ENCODE measurements at regions not wholly inside any gene's neighbourhood (a gene's known extent, or its start where the extent isn't known, plus 50 kb on each side); places are given as distances from the start of the nearest gene placed in this dataset.

DNA sequence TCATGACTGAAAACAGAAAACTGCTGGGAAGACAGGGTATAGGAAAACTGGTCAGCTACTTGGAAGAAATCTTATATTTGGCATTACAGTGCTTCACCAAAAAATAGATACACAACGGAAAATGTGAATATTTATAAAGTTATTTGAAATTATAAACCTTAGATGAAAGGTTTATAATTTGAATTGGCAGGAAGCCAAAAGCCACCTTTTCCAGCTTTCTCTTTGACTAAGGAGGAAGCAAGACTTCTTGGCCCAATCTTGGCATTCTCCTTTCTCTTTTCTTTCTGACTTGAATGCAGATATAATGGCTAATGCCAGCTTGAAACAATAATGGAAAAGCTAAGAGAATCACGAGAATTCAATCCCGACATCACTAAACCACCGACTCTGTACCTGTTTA is 196.5 kb upstream of the PIK3C3 start:
- no peaks in the 10 kb centered on the region for H3F3A ChIP-seq (ENCODE audit: insufficient read depth)
- H2AFZ ChIP-seq (ENCODE audit: low read depth, low read length, severe bottlenecking) = no peak overlapping the region
- H3K9me2 ChIP-seq (replicated peaks; ENCODE audit: insufficient read depth, low read length) = no peaks in the 10 kb centered on the region
- no peaks in the 10 kb centered on the region for H3K9me3 ChIP-seq (ENCODE audit: insufficient read depth, low read length)
- no peaks in the 10 kb centered on the region for H3K79me2 ChIP-seq (ENCODE audit: insufficient read depth, low read length)
- H3K27me3 ChIP-seq (ENCODE audit: low read length) = no peaks in the 10 kb centered on the region
- no peak overlapping the region for H3K4me2 ChIP-seq (ENCODE audit: low read depth, low read length, poor library complexity, severe bottlenecking)
- H3K9ac ChIP-seq (ENCODE audit: low read length) = no peak overlapping the region
- no peaks in the 10 kb centered on the region for H3K36me3 ChIP-seq (ENCODE audit: low read length)
- no peak for TF ChIP-seq EZH2phosphoT487 (conservative IDR thresholded peaks at IDR 0.05; ENCODE audit: low read length)
- TF ChIP-seq, protein P1, sequence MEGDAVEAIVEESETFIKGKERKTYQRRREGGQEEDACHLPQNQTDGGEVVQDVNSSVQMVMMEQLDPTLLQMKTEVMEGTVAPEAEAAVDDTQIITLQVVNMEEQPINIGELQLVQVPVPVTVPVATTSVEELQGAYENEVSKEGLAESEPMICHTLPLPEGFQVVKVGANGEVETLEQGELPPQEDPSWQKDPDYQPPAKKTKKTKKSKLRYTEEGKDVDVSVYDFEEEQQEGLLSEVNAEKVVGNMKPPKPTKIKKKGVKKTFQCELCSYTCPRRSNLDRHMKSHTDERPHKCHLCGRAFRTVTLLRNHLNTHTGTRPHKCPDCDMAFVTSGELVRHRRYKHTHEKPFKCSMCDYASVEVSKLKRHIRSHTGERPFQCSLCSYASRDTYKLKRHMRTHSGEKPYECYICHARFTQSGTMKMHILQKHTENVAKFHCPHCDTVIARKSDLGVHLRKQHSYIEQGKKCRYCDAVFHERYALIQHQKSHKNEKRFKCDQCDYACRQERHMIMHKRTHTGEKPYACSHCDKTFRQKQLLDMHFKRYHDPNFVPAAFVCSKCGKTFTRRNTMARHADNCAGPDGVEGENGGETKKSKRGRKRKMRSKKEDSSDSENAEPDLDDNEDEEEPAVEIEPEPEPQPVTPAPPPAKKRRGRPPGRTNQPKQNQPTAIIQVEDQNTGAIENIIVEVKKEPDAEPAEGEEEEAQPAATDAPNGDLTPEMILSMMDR (IDR thresholded peaks at IDR 0.05; ENCODE audit: insufficient read depth, low read length, poor library complexity, severe bottlenecking) = no peak
- no peak overlapping the region for H3K4me3 ChIP-seq (ENCODE audit: insufficient read depth, low read length, poor library complexity, severe bottlenecking)
- no peak overlapping the region for H3K27ac ChIP-seq (ENCODE audit: low read depth, low read length)
- no peaks in the 10 kb centered on the region for H4K20me1 ChIP-seq (ENCODE audit: low read depth, low read length)

DNA sequence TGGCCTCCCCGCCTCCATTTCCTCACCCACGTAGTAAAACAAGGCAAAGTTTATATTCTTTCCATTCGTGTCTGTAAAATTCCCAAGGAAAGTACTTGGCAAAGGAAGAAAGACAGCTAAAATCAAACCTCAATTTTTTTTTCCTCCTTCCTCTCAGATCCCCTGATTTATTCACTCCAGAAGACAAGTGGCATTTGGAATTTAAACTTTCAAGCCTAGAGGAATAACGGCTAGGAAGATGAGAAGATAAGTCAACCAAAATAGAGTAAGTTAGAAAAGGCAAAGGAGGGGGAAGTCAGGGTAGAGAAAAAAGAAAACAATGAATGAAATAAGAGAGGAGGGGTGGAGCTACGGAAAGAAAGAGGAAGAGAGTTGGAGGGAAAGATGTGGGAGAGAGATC is 198.9 kb upstream of the PIK3C3 start:
- no peak overlapping the region for H3K27ac ChIP-seq (ENCODE audit: low read depth, low read length)
- no peaks in the 10 kb centered on the region for H3K9me3 ChIP-seq (ENCODE audit: insufficient read depth, low read length)
- no peak overlapping the region for H3K4me2 ChIP-seq (ENCODE audit: low read depth, low read length, poor library complexity, severe bottlenecking)
- H3F3A ChIP-seq (ENCODE audit: insufficient read depth) = no peaks in the 10 kb centered on the region
- H3K36me3 ChIP-seq (ENCODE audit: low read length) = no peaks in the 10 kb centered on the region
- TF ChIP-seq, protein P1 (IDR thresholded peaks at IDR 0.05; ENCODE audit: insufficient read depth, low read length, poor library complexity, severe bottlenecking) = no peak
- TF ChIP-seq EZH2phosphoT487 (conservative IDR thresholded peaks at IDR 0.05; ENCODE audit: low read length) = no peak
- no peaks in the 10 kb centered on the region for H3K27me3 ChIP-seq (ENCODE audit: low read length)
- H3K9ac ChIP-seq (ENCODE audit: low read length) = no peak overlapping the region
- no peaks in the 10 kb centered on the region for H4K20me1 ChIP-seq (ENCODE audit: low read depth, low read length)
- no peaks in the 10 kb centered on the region for H3K9me2 ChIP-seq (replicated peaks; ENCODE audit: insufficient read depth, low read length)
- H3K79me2 ChIP-seq (ENCODE audit: insufficient read depth, low read length) = no peaks in the 10 kb centered on the region
- H2AFZ ChIP-seq (ENCODE audit: low read depth, low read length, severe bottlenecking) = no peak overlapping the region
- no peak overlapping the region for H3K4me3 ChIP-seq (ENCODE audit: insufficient read depth, low read length, poor library complexity, severe bottlenecking)

DNA sequence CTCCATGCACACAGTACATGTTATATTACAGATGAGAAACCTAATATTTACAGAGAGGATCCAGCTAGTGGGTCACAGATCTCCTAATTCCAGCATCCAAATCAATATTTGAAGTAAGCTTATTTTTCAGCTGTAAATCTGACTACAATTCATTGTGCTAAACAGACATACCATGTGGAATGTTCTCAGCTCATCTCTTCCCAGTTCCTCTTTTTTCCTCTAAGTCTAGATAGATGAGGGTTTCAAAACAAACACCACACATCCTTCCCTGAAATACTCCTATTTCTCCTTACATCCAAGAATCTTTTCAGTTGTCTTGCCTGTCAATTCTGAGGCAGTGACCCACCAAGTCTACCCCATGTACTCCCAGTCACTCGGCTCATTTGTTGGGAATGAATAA is 200.7 kb upstream of the PIK3C3 start:
- H3F3A ChIP-seq (ENCODE audit: insufficient read depth) = no peaks in the 10 kb centered on the region
- H3K9ac ChIP-seq (ENCODE audit: low read length) = no peak overlapping the region
- no peaks in the 10 kb centered on the region for H3K36me3 ChIP-seq (ENCODE audit: low read length)
- no peak overlapping the region for H2AFZ ChIP-seq (ENCODE audit: low read depth, low read length, severe bottlenecking)
- no peak overlapping the region for H3K4me3 ChIP-seq (ENCODE audit: insufficient read depth, low read length, poor library complexity, severe bottlenecking)
- no peaks in the 10 kb centered on the region for H3K9me3 ChIP-seq (ENCODE audit: insufficient read depth, low read length)
- no peak overlapping the region for H3K4me2 ChIP-seq (ENCODE audit: low read depth, low read length, poor library complexity, severe bottlenecking)
- no peaks in the 10 kb centered on the region for H4K20me1 ChIP-seq (ENCODE audit: low read depth, low read length)
- TF ChIP-seq, protein P1 (IDR thresholded peaks at IDR 0.05; ENCODE audit: insufficient read depth, low read length, poor library complexity, severe bottlenecking) = no peak
- no peak for TF ChIP-seq EZH2phosphoT487 (conservative IDR thresholded peaks at IDR 0.05; ENCODE audit: low read length)
- H3K27ac ChIP-seq (ENCODE audit: low read depth, low read length) = no peak overlapping the region
- H3K27me3 ChIP-seq (ENCODE audit: low read length) = no peaks in the 10 kb centered on the region
- no peaks in the 10 kb centered on the region for H3K9me2 ChIP-seq (replicated peaks; ENCODE audit: insufficient read depth, low read length)
- H3K79me2 ChIP-seq (ENCODE audit: insufficient read depth, low read length) = no peaks in the 10 kb centered on the region

All from SU-DHL-6 (cell line).